ENCODE measurements at regions not wholly inside any gene's neighbourhood (a gene's known extent, or its start where the extent isn't known, plus 50 kb on each side); places are given as distances from the start of the nearest gene placed in this dataset.

DNA sequence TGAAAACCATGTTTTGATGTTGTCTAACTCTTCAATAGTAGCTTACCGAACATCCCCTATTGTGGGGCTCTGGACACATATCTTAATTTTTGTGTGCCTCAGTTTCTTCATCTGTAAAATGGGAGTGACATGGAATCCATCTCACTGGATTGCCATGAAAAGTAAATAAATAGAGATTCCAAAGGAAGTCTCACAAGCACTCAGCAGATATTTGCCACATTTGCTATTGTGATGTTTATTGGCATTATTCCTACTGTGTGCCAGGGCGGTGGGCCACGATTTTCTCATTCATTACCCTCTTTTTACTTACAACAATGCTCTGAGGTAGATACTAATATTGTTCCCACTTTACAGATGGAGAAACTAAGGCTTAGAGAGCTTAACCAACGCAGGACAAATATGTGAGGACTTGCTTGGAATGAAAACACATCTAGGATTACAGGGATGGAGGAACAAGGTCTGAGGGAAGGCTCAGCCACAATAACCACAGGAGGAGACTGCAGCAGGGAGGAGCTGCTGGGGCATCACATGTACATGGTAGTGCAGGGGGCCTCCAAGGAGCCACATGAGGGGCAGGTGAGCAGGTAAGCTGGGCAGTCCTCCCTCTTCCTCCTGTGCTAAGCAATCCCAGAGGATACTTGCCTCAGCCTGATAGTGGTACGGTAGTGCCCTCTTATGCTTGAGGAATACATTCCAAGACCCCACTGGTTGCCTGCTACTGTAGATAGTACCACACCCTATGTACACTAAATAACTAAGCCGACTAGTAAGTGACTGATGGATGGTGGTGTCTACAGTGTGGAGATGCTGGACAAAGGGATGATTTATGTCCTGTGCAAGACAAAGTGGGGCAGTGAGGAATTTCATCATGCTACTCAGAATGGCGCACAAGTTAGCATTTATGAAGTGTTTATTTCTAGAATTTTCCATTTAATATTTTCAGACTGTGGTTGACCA, 176.9 kb downstream of the FOXA2 start:
- TF ChIP-seq, protein P1, sequence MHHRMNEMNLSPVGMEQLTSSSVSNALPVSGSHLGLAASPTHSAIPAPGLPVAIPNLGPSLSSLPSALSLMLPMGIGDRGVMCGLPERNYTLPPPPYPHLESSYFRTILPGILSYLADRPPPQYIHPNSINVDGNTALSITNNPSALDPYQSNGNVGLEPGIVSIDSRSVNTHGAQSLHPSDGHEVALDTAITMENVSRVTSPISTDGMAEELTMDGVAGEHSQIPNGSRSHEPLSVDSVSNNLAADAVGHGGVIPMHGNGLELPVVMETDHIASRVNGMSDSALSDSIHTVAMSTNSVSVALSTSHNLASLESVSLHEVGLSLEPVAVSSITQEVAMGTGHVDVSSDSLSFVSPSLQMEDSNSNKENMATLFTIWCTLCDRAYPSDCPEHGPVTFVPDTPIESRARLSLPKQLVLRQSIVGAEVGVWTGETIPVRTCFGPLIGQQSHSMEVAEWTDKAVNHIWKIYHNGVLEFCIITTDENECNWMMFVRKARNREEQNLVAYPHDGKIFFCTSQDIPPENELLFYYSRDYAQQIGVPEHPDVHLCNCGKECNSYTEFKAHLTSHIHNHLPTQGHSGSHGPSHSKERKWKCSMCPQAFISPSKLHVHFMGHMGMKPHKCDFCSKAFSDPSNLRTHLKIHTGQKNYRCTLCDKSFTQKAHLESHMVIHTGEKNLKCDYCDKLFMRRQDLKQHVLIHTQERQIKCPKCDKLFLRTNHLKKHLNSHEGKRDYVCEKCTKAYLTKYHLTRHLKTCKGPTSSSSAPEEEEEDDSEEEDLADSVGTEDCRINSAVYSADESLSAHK (CRISPR knock-in tag; IDR thresholded peaks at IDR 0.05; ENCODE audit: borderline replicate concordance), result no peak
- TF ChIP-seq POLR2AphosphoS5 (IDR thresholded peaks at IDR 0.05; ENCODE audit: low read depth, low read length), result no peak
- TF ChIP-seq, protein P2, sequence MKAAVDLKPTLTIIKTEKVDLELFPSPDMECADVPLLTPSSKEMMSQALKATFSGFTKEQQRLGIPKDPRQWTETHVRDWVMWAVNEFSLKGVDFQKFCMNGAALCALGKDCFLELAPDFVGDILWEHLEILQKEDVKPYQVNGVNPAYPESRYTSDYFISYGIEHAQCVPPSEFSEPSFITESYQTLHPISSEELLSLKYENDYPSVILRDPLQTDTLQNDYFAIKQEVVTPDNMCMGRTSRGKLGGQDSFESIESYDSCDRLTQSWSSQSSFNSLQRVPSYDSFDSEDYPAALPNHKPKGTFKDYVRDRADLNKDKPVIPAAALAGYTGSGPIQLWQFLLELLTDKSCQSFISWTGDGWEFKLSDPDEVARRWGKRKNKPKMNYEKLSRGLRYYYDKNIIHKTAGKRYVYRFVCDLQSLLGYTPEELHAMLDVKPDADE (CRISPR knock-in tag; IDR thresholded peaks at IDR 0.05), result no peak

Measured in HepG2 (cell line).